Activated CD8-positive, alpha-beta T cell treated with anti-CD3 and anti-CD28 coated beads for 36 hours (primary cell): ENCODE measurements at regions not wholly inside any gene's neighbourhood (a gene's known extent, or its start where the extent isn't known, plus 50 kb on each side); places are given as distances from the start of the nearest gene placed in this dataset.
"Not testable (repeated sequence)": the region's sequence is repeated elsewhere in the genome, so short reads cannot be mapped to it uniquely, and the experiment has no call there.

Experiments used
- ATAC-seq: fragments of 200-7000 bp; cut with Tn5 transposase; one replicate; pipeline ENCODE4 v1.10.0; 2021; ENCODE audit warnings: mild to moderate bottlenecking, moderate library complexity
- CTCF ChIA-PET: fragments of 350-600 bp; sonication (Branson Sonifier 250); formaldehyde crosslinking; loops from one replicate; lab custom pipeline; 2021; ENCODE audit warnings: antibody characterized with exemption; lab: Charles Lee
- POLR2A ChIA-PET: fragments of 350-600 bp; sonication (Branson Sonifier 250); formaldehyde crosslinking; loops from one replicate; lab custom pipeline; 2021; ENCODE audit warnings: antibody characterized with exemption; lab: Charles Lee
- DNase-seq: peaks from one replicate; pipeline ENCODE4 v3.0.0-alpha.2; 2020
- H3K27ac Mint-ChIP-seq: one replicate; pipeline ENCODE4 v1.8.0; 2021; ENCODE audit warnings: mild to moderate bottlenecking, mixed read lengths
- H3K27me3 Mint-ChIP-seq: one replicate; pipeline ENCODE4 v1.8.0; 2021; ENCODE audit warnings: mixed read lengths
- H3K36me3 Mint-ChIP-seq: one replicate; pipeline ENCODE4 v1.8.0; 2021; ENCODE audit warnings: low read depth, mixed read lengths
- H3K4me1 Mint-ChIP-seq: one replicate; pipeline ENCODE4 v1.8.0; 2021; ENCODE audit warnings: low read depth, mixed read lengths
- H3K4me3 Mint-ChIP-seq: one replicate; pipeline ENCODE4 v1.8.0; 2021; ENCODE audit warnings: mild to moderate bottlenecking, moderate library complexity, mixed read lengths
- H3K9me3 Mint-ChIP-seq: one replicate; pipeline ENCODE4 v1.8.0; 2021; ENCODE audit warnings: mixed read lengths
- intact Hi-C: fragments of 100-400 bp; cut with micrococcal nuclease; formaldehyde crosslinking; loops from one replicate; pipeline ENCODE4 v1.10.0; 2022
- TF ChIP-seq, protein P1 (sequence below): fragments of 200-600 bp; IDR thresholded peaks from one replicate; pipeline ENCODE4 v1.8.0; 2022; ENCODE audit warnings: antibody characterized with exemption, mild to moderate bottlenecking

DNA sequence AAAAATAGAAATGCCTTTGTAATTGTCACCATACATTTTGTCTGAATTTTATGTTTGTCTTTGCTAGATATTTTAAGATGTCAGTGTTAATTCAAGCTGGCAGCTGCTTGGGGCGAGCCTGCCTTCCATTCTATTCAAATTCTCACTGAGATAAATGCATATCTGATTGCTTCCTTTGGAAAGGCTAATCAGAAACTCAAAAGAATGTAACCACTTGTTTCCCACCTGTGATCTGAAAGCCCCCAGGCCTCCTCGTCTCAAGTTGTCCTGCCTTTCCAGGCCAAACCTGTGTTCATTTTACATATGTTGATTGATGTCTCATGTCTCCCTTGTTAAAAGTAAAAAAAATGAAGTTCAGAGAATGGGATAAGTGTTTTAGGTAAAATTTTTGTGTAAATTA is 318.7 kb upstream of the TECRL start:
- POLR2A ChIA-PET: no interaction called here
- Mint-ChIP-seq H3K27me3 (no peaks in the 10 kb centered on the region), H3K36me3 (no peaks in the 10 kb centered on the region), H3K27ac (no peak overlapping the region), H3K4me1 (no peaks in the 10 kb centered on the region), H3K9me3 (peaks cover 10% of the 10 kb centered on the region), H3K4me3 (no peak overlapping the region)
- intact Hi-C loops: no loop called here
- CTCF ChIA-PET: no interaction called here
- TF ChIP-seq, protein P1, sequence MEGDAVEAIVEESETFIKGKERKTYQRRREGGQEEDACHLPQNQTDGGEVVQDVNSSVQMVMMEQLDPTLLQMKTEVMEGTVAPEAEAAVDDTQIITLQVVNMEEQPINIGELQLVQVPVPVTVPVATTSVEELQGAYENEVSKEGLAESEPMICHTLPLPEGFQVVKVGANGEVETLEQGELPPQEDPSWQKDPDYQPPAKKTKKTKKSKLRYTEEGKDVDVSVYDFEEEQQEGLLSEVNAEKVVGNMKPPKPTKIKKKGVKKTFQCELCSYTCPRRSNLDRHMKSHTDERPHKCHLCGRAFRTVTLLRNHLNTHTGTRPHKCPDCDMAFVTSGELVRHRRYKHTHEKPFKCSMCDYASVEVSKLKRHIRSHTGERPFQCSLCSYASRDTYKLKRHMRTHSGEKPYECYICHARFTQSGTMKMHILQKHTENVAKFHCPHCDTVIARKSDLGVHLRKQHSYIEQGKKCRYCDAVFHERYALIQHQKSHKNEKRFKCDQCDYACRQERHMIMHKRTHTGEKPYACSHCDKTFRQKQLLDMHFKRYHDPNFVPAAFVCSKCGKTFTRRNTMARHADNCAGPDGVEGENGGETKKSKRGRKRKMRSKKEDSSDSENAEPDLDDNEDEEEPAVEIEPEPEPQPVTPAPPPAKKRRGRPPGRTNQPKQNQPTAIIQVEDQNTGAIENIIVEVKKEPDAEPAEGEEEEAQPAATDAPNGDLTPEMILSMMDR: no peak
- DNase-seq (no peak), ATAC-seq (no peak)

DNA sequence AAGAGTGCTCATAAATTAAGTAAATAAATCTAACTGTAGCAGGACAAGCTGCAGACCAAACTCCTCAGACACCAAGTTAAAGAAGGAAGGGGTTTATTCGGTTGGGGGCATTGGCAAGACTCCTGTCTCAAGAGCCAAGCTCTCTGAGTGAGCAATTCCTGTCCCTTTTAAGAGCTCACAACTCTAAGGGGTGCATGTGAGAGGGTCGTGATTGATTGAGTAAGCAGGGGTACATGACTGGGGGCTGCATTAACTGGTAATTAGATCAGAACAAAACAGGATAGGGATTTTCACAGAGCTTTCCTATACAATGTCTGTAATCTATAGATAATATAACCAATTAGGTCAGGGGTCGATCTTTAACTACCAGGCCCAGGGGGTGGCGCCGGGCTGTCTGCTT is 318.1 kb upstream of the TECRL start:
- H3K9me3 Mint-ChIP-seq, H3K4me3 Mint-ChIP-seq, CTCF ChIA-PET, H3K27ac Mint-ChIP-seq, H3K27me3 Mint-ChIP-seq, POLR2A ChIA-PET, DNase-seq, ATAC-seq, intact Hi-C loops, H3K4me1 Mint-ChIP-seq, H3K36me3 Mint-ChIP-seq: not testable (repeated sequence)

DNA sequence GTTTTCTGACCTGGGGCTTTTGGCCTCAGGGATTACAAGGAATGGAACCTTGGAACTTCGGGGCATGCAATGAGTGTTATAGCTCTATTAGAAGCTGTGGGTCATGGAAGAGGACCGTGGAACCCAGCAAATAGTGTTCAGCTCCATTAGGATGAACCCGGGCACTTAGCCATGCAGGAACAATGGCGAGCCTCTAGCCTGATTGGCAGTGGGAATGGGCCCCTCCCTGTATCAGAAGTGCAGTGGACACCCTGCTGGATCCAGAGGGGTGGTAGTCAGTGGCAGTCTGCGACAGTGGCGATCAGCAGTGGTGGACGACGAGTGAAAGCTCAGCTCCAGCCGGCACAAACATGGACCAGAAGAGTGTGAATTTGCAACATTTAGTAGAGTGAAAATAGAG is 315.4 kb upstream of the TECRL start:
- H3K4me3 Mint-ChIP-seq: no peak overlapping the region
- no peaks in the 10 kb centered on the region for H3K27me3 Mint-ChIP-seq
- no peaks in the 10 kb centered on the region for H3K4me1 Mint-ChIP-seq
- intact Hi-C loops: no loop called here
- no peak for ATAC-seq
- no peak for DNase-seq
- CTCF ChIA-PET: no interaction called here
- no peak overlapping the region for H3K27ac Mint-ChIP-seq
- TF ChIP-seq, protein P1: no peak
- no peaks in the 10 kb centered on the region for H3K36me3 Mint-ChIP-seq
- H3K9me3 Mint-ChIP-seq: peaks cover 4% of the 10 kb centered on the region
- POLR2A ChIA-PET: no interaction called here

DNA sequence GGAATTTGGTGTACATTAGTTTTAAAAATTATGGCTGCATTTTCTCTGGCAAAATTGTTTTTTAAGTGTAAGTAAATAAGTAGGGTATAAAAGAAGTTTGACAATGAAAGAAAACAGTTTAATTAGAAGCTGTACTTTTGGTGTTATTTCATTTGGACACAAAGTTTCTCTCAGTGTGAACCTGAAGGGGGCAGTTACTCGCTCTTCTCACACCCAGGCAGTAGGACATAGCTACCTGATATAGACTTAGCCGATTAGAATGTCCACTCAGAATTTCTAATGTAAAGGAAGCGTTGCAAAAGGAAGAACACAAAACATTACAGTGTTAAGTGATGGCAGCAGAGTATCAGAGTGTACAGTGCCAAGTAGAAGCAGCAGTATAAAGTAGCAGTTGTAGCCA is 311.9 kb upstream of the TECRL start:
- no peaks in the 10 kb centered on the region for H3K36me3 Mint-ChIP-seq

DNA sequence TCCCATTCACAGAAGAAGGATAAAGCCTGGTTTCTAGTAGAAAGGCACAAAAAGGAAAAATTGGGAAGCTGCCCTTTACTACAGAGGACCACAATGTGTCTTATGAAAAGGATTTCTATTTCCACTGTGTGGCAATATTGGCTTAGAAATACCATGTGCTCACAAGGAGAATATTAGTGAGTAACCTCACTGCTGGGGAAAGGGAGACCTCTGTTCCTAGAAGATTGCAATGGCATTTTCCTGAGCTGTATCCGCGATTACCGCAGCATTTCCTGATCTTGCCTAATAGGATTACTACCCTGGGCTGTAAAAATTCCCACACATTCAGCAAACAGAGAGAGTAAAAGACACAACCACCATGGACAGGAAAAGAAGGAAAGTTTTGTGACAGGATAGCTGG is 308.8 kb upstream of the TECRL start:
- no peak for DNase-seq
- no peaks in the 10 kb centered on the region for H3K27me3 Mint-ChIP-seq
- H3K27ac Mint-ChIP-seq: no peak overlapping the region
- TF ChIP-seq, protein P1: no peak
- intact Hi-C loops: no loop called here
- CTCF ChIA-PET: no interaction called here
- no peaks in the 10 kb centered on the region for H3K9me3 Mint-ChIP-seq
- ATAC-seq: no peak
- no peaks in the 10 kb centered on the region for H3K4me1 Mint-ChIP-seq
- POLR2A ChIA-PET: no interaction called here
- no peaks in the 10 kb centered on the region for H3K36me3 Mint-ChIP-seq
- no peak overlapping the region for H3K4me3 Mint-ChIP-seq

More for the DNA sequence above, 311.9 kb upstream of the TECRL start:
- intact Hi-C loops: no loop called here
- H3K4me1 Mint-ChIP-seq: no peaks in the 10 kb centered on the region
- TF ChIP-seq, protein P1: no peak
- no peak overlapping the region for H3K4me3 Mint-ChIP-seq
- no peak for DNase-seq
- H3K27me3 Mint-ChIP-seq: no peaks in the 10 kb centered on the region
- H3K9me3 Mint-ChIP-seq: peaks cover 1% of the 10 kb centered on the region
- POLR2A ChIA-PET: no interaction called here
- no peak overlapping the region for H3K27ac Mint-ChIP-seq
- ATAC-seq: no peak
- CTCF ChIA-PET: no interaction called here

DNA sequence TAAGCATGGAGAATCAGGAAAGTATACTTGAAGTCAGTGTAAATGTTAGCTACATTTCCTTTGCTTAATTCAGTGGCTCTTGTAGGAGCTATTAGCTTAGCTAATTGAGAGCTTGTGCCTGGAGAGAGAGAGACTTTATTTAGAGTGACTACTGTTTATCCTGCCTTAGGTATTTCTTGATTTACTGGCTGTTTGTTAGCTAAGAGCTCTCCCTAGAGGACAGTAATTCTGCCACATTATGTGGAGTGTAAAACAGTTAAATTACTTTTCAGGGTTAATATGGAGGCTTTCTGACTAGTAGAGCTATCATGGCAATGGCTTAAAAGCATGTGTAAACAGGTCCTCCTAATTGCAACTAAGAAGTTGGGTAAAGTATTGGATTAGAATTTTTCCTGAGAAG is 306.5 kb upstream of the TECRL start:
- no peaks in the 10 kb centered on the region for H3K36me3 Mint-ChIP-seq
- intact Hi-C loops: no loop called here
- CTCF ChIA-PET: interaction anchor here (0.5 kb wide), 1 partner anchor 535 kb away, joined by 3 read pairs; no protein-coding TSS in a partner anchor

More for the DNA sequence above, 306.5 kb upstream of the TECRL start:
- DNase-seq (no peak), ATAC-seq (no peak)
- Mint-ChIP-seq H3K27me3 (no peaks in the 10 kb centered on the region), H3K27ac (no peak overlapping the region), H3K4me3 (no peak overlapping the region), H3K4me1 (no peaks in the 10 kb centered on the region), H3K9me3 (no peaks in the 10 kb centered on the region)
- POLR2A ChIA-PET: no interaction called here
- TF ChIP-seq, protein P1: no peak
